GM21786 (cell line): ENCODE measurements at regions not wholly inside any gene's neighbourhood (a gene's known extent, or its start where the extent isn't known, plus 50 kb on each side); places are given as distances from the start of the nearest gene placed in this dataset.

Experiments
- ATAC-seq: cut with Tn5 transposase; IDR thresholded peaks from one replicate; pipeline ENCODE4 v1.9.1; 2021; ENCODE audit not compliant: unreplicated experiment

GRCh38 chr2:226440127-226440918, 359.3 kb downstream of the IRS1 start:
- no peak for ATAC-seq

DNA sequence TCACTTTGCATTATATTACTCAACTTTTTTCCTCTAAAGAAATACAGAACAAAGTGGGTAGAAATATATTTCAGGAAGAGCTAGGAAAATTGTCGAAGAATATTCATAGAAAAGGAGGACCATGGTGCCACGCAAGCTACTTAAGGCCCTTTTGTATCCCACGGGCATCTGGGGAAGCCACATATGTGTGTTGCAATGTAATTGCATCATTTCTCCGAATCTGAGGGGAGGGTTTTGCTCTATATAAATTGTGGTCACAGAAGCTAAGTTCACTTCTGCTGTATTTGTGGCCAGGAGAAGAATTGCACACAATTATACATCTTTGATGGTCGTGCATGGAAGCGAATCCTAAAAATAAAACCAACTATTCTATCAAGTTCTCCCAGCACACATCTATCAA, 360.3 kb downstream of the IRS1 start:
- ATAC-seq = no peak

- ATAC-seq = no peak
These were observed 364.5 kb downstream of the IRS1 start for GRCh38 chr2:226435146-226435545.

GRCh38 chr2:226434702-226435101, 364.9 kb downstream of the IRS1 start:
- no peak for ATAC-seq

GRCh38 chr2:226431288-226431948, 368.2 kb downstream of the IRS1 start:
- no peak for ATAC-seq

- no peak for ATAC-seq
These were observed 370.1 kb downstream of the IRS1 start for GRCh38 chr2:226429476-226429875.

- ATAC-seq = no peak
These were observed 371.9 kb downstream of the IRS1 start for GRCh38 chr2:226427538-226428307.

GRCh38 chr2:226426292-226426736, 373.3 kb downstream of the IRS1 start:
- no peak for ATAC-seq

GRCh38 chr2:226424971-226425370, 374.6 kb downstream of the IRS1 start:
- ATAC-seq = no peak

- ATAC-seq = peak; percentile 87
These were observed 376.1 kb downstream of the IRS1 start for GRCh38 chr2:226423498-226423960.

DNA sequence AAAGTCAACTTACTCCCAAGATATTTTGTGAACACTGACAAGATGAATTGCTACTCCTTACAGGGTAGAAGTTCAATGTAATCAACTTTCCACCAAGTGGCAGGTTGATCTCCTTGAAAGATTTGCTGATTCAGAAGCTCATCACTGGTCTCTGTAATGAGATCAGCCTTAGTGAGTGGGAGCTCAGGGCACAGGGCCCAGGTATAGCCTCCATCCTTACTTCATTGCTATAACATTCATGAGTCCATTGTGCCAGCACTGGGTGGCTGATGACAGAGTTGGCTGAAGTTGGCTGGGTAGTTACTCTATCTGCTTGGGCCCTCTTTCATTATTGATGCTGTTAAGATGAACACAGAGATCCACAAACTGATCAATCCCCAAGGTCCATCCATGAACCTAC, 379.0 kb downstream of the IRS1 start:
- ATAC-seq = no peak

DNA sequence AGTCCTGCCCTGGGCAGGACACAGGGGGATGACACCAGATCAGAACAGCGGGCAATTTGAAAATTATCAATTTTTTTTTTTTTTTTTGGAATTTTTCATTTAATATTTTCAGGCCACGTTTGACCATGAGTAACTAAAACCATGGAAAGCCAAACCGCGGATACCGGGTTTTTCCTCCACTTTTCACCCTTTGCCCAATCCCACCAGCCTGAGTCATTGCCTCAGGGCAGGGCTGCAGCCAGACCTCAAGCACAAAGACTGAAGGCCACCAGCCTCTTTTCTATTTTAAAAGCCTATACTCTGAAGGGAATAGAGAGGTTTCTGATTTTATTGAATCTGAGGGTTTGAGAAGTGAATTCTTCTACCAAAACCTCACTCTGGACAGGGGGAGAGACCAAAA, 381.1 kb downstream of the IRS1 start:
- no peak for ATAC-seq

- ATAC-seq = no peak
These were observed 385.3 kb downstream of the IRS1 start for GRCh38 chr2:226414335-226414734.

DNA sequence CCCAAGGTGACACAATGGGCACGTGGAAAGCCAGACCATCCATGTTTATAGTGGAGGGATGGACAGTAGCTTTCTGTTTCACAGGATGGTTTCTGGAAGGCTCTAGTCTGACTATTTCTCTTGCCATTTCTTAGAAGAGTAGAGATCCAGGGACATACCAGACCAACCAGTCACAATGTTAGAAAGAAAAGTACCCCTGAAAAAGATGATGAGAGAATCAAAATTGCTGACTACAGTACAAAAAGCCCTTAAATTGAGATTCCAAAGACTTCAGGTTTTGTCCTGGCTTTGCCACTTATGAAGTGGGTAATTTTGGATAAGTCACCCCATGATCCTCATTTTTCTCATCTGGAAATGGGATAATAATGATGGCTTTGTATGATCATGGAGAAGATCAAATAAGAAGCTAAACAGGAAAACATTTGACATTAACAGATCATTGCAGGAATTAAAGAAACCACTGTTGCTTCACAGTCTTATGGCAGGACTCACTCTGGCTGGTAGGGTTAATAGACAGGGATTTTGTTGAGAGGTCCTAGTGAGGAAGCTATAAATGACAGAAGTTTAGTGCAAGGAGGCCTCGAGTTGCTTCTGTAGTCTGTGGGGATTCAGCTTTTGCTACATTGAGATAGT, 386.0 kb downstream of the IRS1 start:
- ATAC-seq = no peak

- ATAC-seq = no peak
These were observed 387.8 kb downstream of the IRS1 start for GRCh38 chr2:226411727-226412360.

DNA sequence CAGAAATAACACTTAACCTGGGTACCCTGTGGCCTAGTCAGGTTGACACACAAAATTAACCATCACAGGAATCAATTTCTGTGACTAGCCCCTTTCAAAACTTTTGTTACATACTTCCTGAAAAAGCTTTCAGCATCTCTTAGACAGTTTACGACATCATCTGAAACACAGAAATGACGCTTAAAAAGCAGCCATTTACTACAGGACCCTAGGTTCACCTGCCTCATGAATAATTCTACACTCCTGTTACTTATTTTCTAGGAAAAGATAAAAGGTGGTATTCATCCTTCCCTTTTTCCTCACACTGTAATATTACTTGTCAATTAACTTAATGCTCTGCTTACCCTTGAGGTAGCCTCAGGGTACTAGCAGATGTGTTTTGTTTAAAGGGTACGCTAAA, 388.4 kb downstream of the IRS1 start:
- no peak for ATAC-seq

DNA sequence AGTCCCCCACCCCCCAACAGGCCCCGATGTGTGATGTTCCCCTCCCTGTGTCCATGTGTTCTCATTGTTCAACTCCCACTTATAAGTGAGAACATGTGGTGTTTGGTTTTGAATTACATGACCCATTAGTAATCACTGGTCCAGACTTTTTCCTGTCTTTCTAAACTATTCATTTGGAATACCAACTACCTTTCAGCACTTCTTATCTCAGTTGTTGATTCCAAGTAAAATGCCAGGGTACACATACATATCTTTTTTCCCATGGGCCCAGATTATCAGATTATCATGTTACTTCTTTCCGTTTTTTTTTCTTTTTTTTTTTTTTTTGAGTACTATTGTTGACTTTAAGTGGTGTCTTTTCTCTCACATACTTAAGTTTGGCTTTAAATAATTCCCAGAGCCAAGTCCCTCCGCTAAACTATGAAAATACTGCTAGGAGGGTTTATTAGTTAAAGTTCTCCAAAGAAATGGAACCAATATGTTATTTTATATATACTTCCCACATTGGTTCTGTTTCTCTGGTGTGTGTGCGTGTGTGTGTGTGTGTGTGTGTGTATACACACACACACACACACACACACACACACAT, 389.3 kb downstream of the IRS1 start:
- ATAC-seq = no peak

DNA sequence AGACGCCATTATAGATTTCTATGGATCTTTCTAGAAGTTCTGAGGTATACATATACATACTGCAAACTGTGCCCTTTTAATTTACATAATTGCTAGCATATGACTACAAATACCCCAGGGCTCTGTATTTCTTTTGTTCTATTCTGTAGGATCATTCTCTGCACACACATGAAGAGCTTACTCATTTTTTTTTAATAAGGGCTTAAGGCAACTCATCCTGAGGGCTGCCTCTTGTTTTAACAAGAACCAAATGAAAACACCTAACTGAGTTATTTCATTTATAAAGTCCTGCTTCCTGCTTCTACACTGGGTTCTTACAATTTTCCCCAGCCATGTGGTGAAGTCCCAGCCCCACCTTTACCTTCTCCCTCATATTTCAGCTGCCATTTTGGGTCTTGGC, 390.5 kb downstream of the IRS1 start:
- ATAC-seq = no peak

- ATAC-seq = no peak
These were observed 391.5 kb downstream of the IRS1 start for GRCh38 chr2:226408141-226408540.

- no peak for ATAC-seq
These were observed 392.5 kb downstream of the IRS1 start for GRCh38 chr2:226407135-226407534.
